GM21447 (cell line): ENCODE measurements at regions not wholly inside any gene's neighbourhood (a gene's known extent, or its start where the extent isn't known, plus 50 kb on each side); places are given as distances from the start of the nearest gene placed in this dataset.

Experiments used
- ATAC-seq: cut with Tn5 transposase; IDR thresholded peaks from one replicate; pipeline ENCODE4 v1.9.1; 2021; ENCODE audit not compliant: unreplicated experiment

DNA sequence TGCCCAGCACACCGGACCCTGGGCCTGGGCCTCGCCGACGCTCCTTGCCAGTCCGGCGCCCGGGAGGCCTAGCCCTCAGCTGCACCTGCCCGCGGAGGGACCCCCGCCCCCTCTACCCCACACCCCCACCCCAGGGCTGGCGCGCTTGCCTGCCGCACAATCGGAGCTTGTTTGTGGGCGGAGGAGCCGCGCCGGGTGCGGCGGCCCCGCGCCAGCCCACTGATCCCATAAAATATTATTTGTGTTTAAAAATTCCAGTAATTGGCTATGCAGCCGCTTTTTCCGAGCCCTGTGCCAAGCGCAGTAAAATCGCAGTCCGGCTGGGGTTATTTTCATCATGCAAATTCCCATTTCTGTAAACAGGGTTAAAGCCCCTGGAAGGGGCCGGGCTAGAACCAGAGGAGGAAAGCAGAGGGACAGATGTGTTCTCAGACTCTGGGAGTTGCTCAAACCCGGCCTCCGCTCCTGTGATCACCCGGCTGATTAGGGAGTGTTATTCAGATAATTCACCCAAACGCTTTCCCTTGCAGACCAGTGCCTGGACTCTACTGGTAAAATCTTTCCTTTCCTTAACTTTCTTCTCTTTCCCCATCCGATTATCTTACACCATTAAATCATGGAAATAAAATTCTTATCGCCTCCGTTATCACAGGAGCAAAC is 93.1 kb downstream of the NCR2 start:
- no peak for ATAC-seq

DNA sequence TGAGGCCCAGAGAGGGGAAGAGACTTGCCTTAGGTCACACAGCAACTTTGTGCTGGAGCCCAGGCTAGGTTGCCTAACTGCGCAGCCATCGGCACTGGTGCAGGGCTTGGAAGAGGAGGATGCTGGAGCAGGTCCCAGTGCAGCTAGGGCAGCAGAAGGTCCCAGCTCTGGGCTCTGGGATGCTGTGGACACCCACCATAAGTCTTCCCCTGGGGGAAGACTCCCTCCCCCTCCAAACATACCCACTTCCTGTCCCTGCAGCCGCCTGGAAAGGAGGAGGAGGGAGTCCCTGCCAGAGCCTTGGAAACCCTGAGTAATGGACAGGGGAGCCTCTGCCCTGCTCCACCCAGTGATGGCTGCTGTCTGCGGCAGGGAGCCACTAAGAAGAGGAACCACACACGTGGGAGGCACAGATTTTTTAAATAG is 93.6 kb downstream of the NCR2 start:
- no peak for ATAC-seq

DNA sequence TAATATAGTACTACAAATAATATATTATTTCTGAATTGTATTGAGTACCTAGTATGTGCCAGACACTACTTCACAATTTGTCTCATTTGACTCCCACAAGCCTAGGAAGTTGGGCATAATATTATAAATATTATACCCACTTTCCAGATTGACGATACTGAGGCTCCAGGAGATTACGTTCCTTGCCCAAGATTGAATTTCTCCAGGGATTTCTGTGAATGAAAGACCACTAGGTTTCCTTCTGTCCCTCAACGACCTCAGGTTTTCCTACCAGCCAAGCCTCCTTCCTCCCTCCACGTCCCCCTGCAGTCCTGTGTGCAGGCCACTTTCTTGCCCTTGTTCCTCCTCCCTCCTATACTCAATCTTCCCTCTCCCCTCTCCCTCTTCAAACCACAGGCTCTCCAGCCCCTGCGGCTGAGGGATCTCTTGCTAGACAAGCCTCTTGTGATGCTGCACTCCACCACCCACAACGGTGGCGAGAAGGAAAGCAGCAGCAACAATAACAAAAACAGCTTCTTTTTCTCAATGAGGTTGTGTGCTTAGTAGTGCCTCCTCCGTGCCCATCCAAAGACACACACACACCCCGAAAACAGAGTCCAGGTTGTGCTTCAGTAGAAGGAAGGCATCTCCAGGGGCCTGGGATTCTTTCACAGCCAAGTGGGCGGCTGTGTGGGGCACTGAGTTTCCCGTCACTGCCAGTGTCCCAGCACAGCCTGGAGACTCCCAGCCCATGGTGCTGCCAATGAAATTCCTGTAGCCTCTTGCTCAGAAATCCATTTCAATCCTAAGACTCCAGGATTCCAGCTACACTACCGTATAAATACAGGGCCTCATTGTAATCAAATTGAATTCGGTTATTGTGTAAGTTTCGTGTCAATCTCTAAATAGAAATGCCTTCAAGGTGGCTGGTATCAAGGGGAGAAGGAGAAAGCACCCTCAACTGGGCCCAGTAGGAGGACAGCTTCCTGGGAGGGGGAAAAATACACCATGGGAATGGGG is 94.4 kb downstream of the NCR2 start:
- no peak for ATAC-seq

DNA sequence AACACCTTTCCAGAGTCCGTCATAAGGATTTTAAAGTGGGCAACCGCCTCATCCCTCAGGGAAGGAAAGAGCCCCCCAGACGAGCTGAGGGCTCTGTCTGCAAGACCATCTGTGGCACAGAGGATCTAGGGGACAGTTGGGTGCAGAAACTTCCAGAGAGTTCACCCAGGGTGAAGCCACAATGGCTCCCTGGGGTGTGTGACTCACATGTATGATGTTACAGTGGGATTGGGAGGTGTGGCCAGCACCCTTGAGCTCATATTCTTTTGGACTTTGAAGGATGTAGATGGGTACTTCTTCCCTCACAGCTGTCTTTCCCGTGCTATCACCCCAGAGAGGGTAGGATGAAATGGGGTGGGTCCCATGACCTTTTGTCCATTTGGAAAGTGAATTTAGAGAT is 95.5 kb downstream of the NCR2 start:
- ATAC-seq = no peak

DNA sequence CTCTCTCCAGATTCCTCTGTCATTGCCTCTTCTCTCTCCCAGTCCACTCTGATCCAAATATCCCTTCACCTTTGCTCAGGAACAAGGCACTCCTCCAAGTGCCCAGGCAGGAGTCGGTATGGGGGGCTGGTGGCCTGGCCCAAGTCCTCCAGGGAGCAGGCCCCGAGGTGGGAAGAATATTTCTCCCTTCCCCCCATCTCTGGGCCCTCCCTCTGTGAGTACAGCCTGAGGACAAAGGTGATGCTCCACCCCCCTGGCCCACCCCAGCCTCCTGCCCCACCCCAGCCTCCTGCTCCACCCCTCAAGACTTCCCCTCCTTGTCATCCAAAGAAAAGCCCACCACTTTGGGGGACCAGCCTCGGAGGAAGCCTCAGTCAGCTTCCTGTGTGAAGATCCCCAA is 96.9 kb downstream of the NCR2 start:
- ATAC-seq = no peak

DNA sequence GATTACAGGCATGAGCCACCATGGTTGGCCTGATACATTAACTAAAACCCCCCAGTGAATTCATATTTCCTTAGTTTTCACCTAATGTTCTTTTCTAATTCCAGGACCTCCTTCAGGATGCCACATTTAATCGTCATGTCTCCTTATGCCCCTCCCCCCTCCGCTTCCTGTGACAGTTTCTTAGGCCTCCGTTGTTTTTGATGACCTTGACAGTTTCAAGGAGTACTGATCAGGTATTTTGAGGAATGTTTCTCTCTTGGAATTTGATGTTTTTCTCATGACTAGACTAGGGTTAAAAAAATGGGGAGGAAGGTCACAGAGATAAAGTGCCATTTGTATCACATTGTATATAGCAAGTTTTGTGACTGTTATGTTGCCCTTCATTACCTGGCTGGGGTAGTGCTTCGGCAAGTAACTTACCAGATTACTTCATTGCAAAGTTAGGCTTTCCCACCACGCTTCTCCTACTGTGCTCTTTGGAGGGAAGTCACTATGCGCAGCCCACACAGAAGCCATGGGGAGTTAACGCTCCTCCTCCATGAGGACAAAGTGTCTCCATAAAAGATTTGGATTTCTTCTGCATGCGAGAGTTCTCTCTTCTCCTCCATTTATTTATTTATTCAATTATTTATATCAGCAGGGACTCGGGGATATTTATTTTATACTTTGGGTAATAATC is 99.5 kb downstream of the NCR2 start:
- no peak for ATAC-seq

DNA sequence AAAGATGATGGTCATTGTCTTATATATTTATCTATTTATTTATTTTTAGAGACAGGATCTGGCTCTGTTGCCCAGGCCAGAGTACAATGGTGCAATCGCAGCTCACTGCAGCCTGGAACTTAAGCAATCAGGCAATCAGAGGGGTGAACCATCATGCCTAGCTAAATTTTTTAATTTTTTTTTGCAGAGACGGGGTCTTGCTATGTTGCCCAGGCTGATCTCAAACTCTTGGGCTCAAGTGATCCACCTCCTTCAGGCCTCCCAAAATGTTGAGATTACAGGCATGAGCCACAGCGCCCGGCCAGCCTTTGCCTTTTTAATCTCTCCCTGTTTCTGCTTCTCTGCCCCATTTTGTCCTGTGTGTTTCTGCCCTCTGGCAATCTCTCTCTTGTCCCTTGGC is 102.2 kb downstream of the NCR2 start:
- no peak for ATAC-seq

DNA sequence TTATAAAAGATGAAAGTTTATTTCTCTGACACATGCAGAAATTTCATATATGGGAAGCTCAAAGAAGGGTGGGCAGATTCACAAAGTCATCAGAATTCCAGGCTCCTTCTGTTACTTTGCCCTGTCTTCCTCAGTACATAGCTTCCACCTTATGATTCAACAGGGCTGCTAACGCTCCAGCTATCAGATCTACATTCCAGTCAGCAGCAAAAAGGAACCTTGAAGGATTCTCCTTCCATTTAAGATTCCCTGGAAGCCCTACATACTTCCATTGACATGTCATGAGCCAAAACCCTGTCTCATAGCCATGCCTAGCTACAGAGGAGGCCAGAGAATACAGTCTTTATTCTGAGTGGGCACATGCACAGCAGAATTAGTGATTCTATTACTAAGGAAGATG is 103.3 kb downstream of the NCR2 start:
- ATAC-seq = no peak

DNA sequence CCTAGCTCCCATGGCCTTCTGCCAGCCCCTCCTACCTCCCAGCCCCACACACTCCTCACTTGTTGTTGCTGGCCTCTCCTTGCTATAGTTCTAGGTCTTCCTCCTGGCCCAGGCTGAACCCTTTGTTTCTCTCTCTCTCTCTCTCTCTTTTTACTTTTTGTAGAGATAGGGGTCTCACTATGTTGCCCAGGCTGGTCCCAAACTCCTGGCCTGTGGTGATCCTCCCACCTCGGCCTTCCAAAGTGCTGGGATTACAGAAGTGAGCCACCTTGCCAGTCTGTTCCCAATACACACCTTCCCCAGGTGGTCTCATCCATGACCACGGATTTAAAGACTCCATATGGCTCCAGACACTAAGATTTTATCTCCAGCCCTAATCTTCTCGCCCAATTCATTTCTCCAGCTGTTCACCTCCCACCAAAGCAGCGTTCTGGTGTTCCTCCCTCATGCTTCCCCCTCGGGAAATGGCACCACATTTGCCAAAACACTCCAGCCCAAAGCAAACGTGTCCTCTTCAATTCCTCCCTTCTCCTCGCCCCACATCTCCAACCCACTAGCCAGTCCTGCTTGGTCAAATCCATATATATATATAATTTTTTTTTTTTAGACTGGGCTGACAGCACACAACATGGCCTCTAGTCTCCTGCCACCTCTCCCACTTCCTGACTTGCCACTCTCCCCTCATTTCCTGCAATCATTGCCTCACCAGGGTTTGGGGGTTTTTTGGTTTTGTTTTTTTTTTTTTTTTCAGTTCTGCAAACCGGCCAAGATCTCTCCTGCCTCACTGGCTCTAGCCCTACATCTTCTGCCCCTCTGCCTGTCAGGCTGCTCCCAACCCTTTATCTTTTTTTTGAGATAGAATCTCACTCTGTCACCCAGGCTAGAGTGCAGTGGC is 104.4 kb downstream of the NCR2 start:
- peak; percentile 86 for ATAC-seq

DNA sequence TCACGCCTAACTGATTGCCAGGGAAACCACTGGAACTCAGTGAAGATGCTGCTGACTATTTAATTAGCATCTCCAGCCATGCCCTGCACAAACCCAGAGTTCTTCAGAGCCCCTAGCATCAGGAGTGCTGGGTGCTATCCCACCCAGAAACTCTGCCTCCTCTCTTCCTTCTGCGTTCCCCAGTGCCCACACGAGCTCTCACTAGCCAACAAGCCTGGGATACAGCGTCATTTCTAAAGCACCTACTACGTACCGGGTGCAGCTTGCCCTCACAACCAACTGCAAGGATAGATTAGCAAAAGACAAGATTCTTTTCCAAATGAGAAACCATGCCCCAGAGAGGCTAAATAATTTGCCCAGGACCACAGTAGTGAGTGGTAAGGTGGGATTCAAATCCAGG is 105.2 kb upstream of the FOXP4 start:
- ATAC-seq = no peak

DNA sequence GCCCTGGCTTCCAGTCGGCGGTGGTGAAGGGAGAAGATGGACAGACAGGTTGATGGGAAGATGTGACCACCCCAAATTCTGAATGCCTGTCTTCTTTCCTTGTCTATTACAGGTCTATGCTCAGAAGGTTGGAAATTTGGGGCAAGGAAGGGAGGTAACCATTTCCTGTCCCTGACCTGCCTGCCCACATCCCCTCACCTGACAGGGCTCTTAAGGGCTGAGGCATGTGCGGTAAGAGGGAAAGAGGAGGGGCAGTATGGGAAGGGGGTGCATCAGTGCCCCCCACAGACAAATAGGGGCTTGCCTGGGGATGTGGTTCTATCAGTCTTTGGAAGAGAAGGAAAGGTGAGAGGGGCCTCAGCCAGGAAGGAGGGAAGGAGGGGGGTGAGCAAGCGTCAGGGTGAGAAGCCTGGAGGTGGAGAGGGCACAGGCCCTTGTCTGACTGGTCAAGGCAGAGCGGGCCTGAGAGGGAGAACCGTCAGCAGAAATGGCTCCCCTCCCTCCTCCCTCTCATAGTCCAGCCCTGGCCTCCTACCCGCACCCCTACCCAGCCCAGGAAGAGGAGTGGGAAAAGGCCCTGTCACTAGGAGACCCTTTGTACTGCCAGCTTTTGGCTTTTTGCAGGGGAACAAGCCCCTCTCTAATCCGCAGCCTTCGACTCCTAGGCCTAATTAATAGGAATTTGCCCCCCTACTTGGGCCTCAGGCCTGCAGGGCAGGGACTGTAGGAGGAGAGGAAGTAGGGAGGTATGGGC is 104.4 kb upstream of the FOXP4 start:
- ATAC-seq = no peak

DNA sequence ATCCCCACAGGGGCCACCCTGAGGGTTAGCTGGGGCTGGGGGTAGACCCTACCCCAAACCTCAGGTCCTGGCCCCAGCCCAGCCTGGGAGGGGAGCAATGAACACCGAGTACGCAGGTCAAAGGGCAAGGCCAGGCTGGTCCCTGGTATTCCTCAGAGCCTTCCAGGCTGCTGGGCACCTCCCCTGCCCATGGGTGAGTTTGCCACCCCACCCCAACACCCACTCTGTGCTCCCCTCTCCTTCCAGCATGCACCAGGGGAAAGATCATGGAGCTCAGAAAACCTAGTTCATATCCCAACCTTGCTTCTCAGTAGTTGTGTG is 103.9 kb upstream of the FOXP4 start:
- ATAC-seq = no peak

DNA sequence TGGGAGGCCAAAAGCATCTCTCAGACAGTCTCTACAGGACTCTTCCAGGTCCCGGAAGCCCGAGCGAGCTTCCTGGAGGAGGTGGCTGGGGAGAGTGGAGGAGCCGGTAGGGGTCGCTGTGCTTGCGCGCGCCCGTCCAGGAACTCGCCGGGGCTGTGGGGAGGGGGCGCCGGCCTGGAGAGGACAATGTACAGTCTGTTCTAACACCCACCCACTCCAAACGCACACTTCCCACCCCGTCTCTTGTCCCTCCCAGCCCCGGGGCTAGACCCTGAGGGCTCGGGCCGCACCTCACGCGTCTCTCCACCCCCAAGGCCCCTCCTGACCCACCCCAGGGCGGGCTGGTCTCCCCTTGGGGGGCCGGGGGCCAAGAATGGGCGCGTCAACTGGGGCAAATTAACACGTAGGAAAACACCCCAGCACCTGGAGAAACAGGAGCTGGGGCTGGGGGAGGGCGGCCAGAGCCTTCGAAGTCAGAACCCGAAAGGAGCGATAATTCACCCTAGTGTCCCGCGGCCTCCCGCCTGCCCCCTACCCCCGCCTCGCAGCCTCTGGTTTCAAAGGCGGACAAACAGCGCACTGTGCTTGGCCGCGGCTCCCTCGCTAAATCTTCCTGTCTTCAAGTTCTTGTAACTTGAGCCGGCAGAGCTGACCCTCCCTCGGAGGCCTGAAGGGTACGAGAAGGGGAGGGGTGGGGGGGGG is 103.2 kb upstream of the FOXP4 start:
- ATAC-seq = no peak

DNA sequence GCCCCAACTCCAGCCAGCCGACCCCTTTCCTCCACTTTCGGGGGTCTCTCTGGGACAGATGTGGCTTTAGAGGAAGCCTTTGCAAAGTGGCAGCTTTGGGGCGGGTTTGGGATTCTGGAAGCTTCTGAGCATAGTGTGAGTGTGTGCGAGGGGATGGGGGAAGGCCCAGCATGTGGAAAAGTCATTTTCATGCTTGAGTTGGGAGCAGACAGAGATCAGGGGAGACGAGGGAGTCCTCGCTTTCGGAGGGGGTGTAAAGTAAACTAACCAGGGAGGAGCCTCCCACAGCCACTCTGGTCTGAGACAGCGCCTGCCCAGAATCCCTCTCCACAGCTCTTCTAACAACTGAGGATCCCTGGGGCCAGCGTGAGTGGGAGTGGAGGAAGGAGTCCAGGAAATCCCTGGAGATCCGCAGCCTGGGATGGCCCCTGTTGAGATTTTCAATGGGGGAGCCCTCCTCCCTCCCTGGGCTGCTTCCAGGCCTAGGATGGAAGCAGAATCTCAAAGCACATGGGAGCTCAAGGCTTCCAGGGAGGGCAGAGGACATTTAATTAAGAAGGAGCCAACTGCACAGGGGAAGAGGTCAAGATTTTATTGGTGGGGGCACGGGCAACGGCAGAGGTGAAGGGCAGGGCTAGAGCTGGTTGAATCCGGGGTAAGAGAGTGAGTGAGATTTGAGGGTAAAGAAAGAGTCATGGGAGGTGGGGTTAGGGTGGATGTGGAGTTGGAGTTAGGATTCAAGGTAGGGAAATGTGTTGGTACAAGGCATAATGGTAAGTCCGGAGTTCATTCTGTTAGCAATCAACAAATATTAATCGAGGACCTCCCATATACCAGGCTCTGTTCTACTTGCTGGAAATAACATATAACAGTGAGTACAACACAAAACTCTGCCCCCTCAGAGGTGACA is 102.3 kb upstream of the FOXP4 start:
- no peak for ATAC-seq

DNA sequence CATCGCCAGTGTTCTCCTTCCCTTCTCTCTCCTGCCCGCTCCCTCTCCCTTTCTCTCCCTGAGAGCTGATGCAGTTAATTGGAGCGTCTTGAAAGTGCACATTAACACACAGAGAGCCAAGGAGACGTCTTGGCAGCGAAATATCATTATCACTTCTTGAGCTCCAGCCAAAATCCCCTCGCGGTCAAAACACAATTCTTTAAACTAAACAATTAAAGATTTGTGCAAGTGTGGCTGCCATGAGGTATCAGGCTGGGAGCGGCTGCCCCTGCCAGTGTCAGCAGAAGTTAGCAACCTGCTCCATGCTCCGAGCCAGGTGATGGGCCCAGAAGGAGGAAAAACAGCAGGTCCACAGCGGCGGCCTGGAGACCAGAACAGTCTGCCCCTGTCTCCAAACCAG is 100.9 kb upstream of the FOXP4 start:
- no peak for ATAC-seq

DNA sequence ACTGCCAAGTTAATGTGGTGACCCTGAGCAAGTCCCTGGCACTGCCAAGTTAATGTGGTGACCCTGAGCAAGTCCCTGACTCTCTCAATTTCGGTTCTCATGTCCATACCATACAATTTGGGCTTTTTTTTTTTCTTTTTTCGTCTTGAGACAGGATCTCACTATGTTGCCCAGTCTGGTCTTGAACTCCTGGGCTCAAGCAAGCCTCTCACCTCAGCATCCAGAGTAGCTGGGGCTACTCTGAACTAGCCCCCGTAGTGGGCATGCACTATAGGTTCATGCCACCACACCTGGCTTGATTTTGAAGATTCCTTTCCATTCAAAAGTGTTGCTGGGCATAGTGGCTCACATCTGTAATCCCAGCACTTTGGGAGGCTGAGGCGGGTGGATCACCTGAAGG is 100.0 kb upstream of the FOXP4 start:
- no peak for ATAC-seq

DNA sequence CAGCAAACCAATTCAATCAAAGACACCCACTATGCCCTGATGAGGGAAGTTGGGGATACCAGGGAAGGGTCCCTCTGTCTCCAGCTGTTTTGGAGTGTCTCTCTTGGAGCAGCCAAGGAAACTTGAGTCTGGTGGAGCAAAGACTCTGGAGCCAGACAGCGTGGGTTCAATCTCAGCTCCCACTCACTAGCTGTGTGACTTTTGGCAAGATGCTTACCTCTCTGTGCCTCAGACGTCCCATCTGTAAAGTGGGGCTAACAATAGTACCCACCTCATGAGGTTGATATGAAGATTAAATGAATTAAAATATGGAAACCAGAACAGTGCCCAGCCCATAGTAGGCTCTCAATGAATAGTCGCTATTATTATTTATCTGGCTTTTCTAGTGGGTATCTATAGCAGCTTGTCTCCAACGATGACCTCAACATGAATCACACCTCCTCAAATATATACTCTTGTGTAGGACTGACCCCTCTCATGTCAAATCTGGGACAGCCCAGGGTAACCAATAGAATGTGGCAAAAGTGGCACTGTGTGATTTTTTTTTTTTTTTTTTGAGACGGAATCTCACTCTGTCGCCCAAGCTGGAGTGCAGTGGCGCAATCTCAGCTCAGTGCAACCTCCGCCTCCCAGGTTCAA is 99.2 kb upstream of the FOXP4 start:
- ATAC-seq = no peak

DNA sequence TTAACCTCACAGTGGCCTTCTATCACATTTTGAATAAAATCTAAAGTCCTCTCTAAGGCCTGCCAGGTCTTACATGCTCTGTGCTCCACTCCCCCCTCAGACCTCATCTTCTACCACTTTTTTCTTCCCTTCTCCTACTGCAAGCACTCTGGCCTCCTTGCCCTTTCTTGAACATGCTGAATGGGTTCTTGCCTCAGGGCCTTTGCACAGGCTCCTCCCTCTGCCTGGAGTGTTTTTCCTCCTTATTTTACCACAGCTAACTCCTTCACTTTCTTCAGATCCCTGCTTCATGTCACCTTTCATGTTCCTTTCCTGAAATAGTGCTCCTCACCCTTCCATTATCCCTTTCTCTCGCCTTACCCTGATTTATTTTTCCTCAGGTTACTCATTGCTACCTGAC is 97.9 kb upstream of the FOXP4 start:
- no peak for ATAC-seq
